Fibroblast of pulmonary artery (primary cell): ENCODE measurements at regions not wholly inside any gene's neighbourhood (a gene's known extent, or its start where the extent isn't known, plus 50 kb on each side); places are given as distances from the start of the nearest gene placed in this dataset.

Source experiments
- DNase-seq: peaks from one replicate; pipeline ENCODE4 v3.0.0-alpha.2; 2010; ENCODE audit warnings: low read depth
- H3K4me3 ChIP-seq: replicated peaks from 2 replicates; pipeline ENCODE4 v1.5.1; 2011; ENCODE audit warnings: low read depth, mild to moderate bottlenecking, control low read depth, low read length, moderate library complexity
- TF ChIP-seq, protein P1 (sequence below): IDR thresholded peaks from 2 replicates; pipeline ENCODE4 v1.5.1; 2011; ENCODE audit warnings: mild to moderate bottlenecking, control low read depth, low read length, inconsistent platforms; ENCODE audit errors: missing control alignments

DNA sequence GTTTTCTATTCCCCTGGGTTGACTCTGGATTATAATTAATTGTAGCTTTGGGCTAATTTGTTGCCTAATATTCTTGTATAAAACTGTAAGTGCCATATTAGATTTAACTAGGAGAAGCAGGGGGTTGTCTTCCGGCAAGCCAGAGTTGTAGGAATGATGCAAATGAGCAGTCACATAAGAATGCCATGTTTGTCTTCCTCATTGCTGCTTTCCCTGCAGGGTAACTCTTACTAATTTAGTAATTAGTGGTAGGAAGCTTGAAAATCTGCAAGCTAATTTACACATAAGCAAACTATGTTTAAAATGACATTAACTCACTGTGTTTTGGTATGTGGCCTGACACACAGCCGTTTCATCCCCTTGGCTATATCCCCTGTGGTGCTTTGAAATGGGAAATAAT is 527.8 kb downstream of the KCTD16 start:
- no peak overlapping the region for H3K4me3 ChIP-seq
- no peak for DNase-seq
- TF ChIP-seq, protein P1, sequence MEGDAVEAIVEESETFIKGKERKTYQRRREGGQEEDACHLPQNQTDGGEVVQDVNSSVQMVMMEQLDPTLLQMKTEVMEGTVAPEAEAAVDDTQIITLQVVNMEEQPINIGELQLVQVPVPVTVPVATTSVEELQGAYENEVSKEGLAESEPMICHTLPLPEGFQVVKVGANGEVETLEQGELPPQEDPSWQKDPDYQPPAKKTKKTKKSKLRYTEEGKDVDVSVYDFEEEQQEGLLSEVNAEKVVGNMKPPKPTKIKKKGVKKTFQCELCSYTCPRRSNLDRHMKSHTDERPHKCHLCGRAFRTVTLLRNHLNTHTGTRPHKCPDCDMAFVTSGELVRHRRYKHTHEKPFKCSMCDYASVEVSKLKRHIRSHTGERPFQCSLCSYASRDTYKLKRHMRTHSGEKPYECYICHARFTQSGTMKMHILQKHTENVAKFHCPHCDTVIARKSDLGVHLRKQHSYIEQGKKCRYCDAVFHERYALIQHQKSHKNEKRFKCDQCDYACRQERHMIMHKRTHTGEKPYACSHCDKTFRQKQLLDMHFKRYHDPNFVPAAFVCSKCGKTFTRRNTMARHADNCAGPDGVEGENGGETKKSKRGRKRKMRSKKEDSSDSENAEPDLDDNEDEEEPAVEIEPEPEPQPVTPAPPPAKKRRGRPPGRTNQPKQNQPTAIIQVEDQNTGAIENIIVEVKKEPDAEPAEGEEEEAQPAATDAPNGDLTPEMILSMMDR, result no peak

DNA sequence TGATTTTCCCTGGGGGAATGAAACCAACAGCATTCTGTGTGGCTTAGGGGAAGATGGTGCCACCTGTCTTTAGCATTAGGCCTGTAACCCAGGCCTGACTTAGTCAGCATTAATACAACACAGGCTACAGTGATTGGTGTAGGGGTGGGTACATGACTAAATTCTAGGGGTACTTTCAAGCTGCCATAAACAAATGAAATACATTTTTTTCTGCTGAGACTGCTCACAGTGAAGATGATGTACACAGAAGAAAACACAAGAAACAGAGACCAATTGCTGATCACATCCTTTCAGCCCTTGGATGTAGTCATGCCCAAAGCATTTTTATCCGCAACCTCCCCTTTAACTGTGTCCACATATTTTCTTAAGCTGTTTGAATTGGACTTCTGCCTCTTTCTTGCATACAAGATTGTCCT is 527.2 kb downstream of the KCTD16 start:
- peak; percentile 68 for DNase-seq
- no peak overlapping the region for H3K4me3 ChIP-seq
- TF ChIP-seq, protein P1, result peak; percentile 7

GRCh38 chr5:144691936-144692335 is 521.3 kb downstream of the KCTD16 start:
- TF ChIP-seq, protein P1, result no peak
- no peak overlapping the region for H3K4me3 ChIP-seq
- DNase-seq, result no peak

DNA sequence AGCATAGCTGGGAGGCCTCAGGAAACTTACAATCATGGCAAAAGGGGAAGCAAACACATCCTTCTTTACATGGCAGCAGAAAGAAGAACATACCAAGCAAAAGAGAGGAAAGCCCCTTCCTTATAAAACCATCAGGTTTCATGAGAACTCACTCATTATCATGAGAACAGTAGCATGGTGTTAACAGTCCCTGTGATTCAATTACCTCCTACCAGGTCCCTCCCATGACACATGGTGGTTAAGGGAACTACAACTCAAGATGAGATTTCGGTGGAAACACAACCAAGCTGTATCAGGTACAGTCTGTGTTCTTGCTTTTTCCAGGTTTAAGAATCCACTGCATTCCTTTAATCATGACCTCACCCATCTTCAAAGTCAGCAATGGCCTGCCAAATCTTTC is 514.2 kb downstream of the KCTD16 start:
- TF ChIP-seq, protein P1, result no peak
- H3K4me3 ChIP-seq, result no peak overlapping the region
- DNase-seq, result no peak

DNA sequence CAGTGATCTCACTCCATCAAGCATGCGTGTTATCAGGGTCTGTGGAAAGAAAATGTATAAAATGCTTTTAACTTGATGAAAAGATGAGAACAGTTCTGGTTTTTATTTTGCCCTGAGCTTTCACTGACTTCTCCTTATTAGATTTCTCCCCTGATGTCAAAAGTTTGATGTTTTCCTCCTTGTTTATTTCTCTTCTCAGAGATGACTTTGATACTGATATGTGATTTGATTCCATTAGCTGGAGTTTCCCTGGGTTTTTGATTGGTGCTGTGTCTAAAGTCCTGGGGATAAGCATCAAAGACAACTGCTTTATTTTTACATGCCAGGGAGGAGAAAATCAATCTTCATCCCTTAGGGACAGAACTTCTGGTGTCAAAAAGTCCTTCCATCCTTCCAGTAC is 510.0 kb downstream of the KCTD16 start:
- DNase-seq, result no peak
- TF ChIP-seq, protein P1, result no peak
- no peak overlapping the region for H3K4me3 ChIP-seq

DNA sequence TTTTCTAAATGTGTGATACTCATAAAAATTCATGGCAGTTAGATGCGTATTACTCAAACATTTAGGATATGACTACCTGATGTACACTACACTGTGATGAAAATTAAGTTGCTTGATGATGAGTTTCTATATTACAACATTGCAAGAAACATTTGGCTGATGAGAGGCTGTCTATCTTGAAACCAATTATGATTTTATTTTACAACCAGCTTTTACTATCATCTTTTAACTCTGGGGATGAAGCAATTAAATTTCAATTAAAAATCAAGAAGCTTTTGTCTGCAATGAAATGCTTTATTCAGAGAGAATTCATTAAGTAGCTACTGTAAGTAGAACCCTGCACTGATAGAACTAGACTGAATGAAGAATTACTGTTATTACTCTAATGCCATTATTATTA is 500.4 kb downstream of the KCTD16 start:
- TF ChIP-seq, protein P1, result no peak
- no peak for DNase-seq

DNA sequence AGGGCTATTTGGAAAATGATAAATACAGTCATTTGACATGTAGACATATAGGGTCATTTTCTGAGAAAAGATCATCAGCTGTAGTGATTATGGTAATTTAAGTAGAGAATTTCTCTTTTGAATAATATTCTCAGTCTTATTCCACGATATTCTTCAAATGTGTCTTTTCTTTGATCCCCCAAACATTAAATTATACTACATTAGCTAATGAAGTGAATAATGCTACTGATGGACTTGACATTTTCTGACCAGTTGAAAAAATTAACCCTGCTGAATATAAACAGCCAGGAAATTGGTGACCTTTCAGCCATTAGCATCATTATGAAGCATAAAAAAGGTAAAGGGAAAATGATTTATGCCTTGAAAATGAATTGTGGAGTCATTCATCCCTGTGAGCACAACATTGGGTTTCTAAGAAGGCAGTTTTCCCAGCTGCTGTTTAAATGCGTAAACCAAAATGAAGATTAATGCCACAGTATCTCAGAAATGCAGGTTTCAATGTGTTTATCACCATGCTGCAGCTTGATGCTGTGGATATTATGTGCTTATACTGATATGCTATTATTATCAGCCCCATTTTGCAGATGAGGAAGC is 489.1 kb downstream of the KCTD16 start:
- no peak overlapping the region for H3K4me3 ChIP-seq
- TF ChIP-seq, protein P1, result no peak
- DNase-seq, result no peak

More for the DNA sequence above, 500.4 kb downstream of the KCTD16 start:
- no peak overlapping the region for H3K4me3 ChIP-seq
